Osteoblast (primary cell): ENCODE measurements at regions not wholly inside any gene's neighbourhood (a gene's known extent, or its start where the extent isn't known, plus 50 kb on each side); places are given as distances from the start of the nearest gene placed in this dataset.
"Not testable (repeated sequence)": the region's sequence is repeated elsewhere in the genome, so short reads cannot be mapped to it uniquely, and the experiment has no call there.

ENCODE experiments used
- DNase-seq: peaks from one replicate; pipeline ENCODE4 v3.0.0; 2011; ENCODE audit warnings: low spot score, mixed read lengths; ENCODE audit not compliant: insufficient read length; ENCODE audit errors: missing footprints
- H2AFZ ChIP-seq: 2 replicates; pipeline ENCODE4 v1.6.0; 2011; ENCODE audit warnings: mild to moderate bottlenecking, low read length
- H3K27ac ChIP-seq: 2 replicates; pipeline ENCODE4 v1.5.1; 2011; ENCODE audit warnings: mild to moderate bottlenecking, low read depth, low read length, moderate library complexity
- H3K27me3 ChIP-seq: 2 replicates; pipeline ENCODE4 v1.6.0; 2012; ENCODE audit warnings: mild to moderate bottlenecking, control low read depth, inconsistent platforms, low read length, moderate library complexity; ENCODE audit not compliant: insufficient read depth
- H3K36me3 ChIP-seq: 2 replicates; pipeline ENCODE4 v1.5.1; 2011; ENCODE audit warnings: mild to moderate bottlenecking, low read length, control low read depth, moderate library complexity; ENCODE audit not compliant: insufficient read depth
- H3K4me1 ChIP-seq: 2 replicates; pipeline ENCODE4 v1.5.1; 2011; ENCODE audit warnings: mild to moderate bottlenecking, low read length, control low read depth, moderate library complexity; ENCODE audit not compliant: insufficient read depth
- H3K4me2 ChIP-seq: 2 replicates; pipeline ENCODE4 v1.6.0; 2011; ENCODE audit warnings: mild to moderate bottlenecking, low read length; ENCODE audit not compliant: insufficient read depth
- H3K4me3 ChIP-seq: fragments of 200-600 bp; sonication (generic); 3 replicates; pipeline ENCODE4 v1.5.1; 2012; ENCODE audit warnings: mild to moderate bottlenecking, low read length, inconsistent platforms; ENCODE audit not compliant: insufficient read depth
- H3K79me2 ChIP-seq: 2 replicates; pipeline ENCODE4 v1.6.0; 2012; ENCODE audit warnings: mild to moderate bottlenecking, low read length, control low read depth, inconsistent platforms; ENCODE audit not compliant: insufficient read depth
- H3K9me3 ChIP-seq: 2 replicates; pipeline ENCODE4 v1.5.1; 2011; ENCODE audit warnings: low read depth, low read length, control low read depth
- H4K20me1 ChIP-seq: 2 replicates; pipeline ENCODE4 v1.6.0; 2012; ENCODE audit warnings: mild to moderate bottlenecking, low read length, control low read depth; ENCODE audit not compliant: insufficient read depth
- CTCF ChIP-seq: IDR thresholded peaks from 2 replicates; pipeline ENCODE4 v1.5.1; 2011; ENCODE audit warnings: mild to moderate bottlenecking, low read depth, low read length, moderate library complexity; ENCODE audit errors: extremely low read depth

- H3K27me3 ChIP-seq: no peaks in the 10 kb centered on the region
- H3K4me2 ChIP-seq: no peak overlapping the region
- no peaks in the 10 kb centered on the region for H3K4me1 ChIP-seq
- H3K27ac ChIP-seq: no peak overlapping the region
- no peaks in the 10 kb centered on the region for H3K9me3 ChIP-seq
- H2AFZ ChIP-seq: no peak overlapping the region
- DNase-seq: no peak
- no peaks in the 10 kb centered on the region for H3K79me2 ChIP-seq
- H4K20me1 ChIP-seq: no peaks in the 10 kb centered on the region
- no peaks in the 10 kb centered on the region for H3K36me3 ChIP-seq
- H3K4me3 ChIP-seq: no peak overlapping the region
- TF ChIP-seq CTCF: no peak
Observed at GRCh38 chr14:105742531-105742848, 216.1 kb downstream of the TMEM121 start.

GRCh38 chr14:105742904-105743701 lies 216.7 kb downstream of the TMEM121 start:
- not testable (repeated sequence) for H3K4me3 ChIP-seq, H3K36me3 ChIP-seq, H3K27me3 ChIP-seq, H3K79me2 ChIP-seq, H2AFZ ChIP-seq, H3K27ac ChIP-seq, H4K20me1 ChIP-seq, DNase-seq, H3K4me1 ChIP-seq, H3K9me3 ChIP-seq, H3K4me2 ChIP-seq

GRCh38 chr14:105744213-105744787 lies 217.9 kb downstream of the TMEM121 start:
- H3K9me3 ChIP-seq, H4K20me1 ChIP-seq, H3K4me2 ChIP-seq, H3K27ac ChIP-seq, DNase-seq, H3K36me3 ChIP-seq, H3K79me2 ChIP-seq, H3K4me1 ChIP-seq, H3K27me3 ChIP-seq, H3K4me3 ChIP-seq, H2AFZ ChIP-seq: not testable (repeated sequence)

GRCh38 chr14:105745433-105746123 lies 219.2 kb downstream of the TMEM121 start:
- Histone ChIP-seq H3K4me1 (no peaks in the 10 kb centered on the region), H3K4me2 (no peak overlapping the region), H3K79me2 (no peaks in the 10 kb centered on the region), H2AFZ (no peak overlapping the region), H4K20me1 (no peaks in the 10 kb centered on the region), H3K4me3 (no peak overlapping the region), H3K9me3 (no peaks in the 10 kb centered on the region), H3K27me3 (no peaks in the 10 kb centered on the region), H3K27ac (no peak overlapping the region), H3K36me3 (no peaks in the 10 kb centered on the region)
- TF ChIP-seq CTCF: no peak
- peak; percentile 36 for DNase-seq

- Histone ChIP-seq H3K9me3 (no peaks in the 10 kb centered on the region), H2AFZ (no peak overlapping the region), H4K20me1 (no peaks in the 10 kb centered on the region), H3K27ac (no peak overlapping the region), H3K4me1 (no peaks in the 10 kb centered on the region), H3K4me2 (no peak overlapping the region), H3K4me3 (no peak overlapping the region), H3K36me3 (no peaks in the 10 kb centered on the region), H3K79me2 (no peaks in the 10 kb centered on the region), H3K27me3 (no peaks in the 10 kb centered on the region)
- no peak for DNase-seq
- TF ChIP-seq CTCF: no peak
Observed at GRCh38 chr14:105746124-105746514, 219.7 kb downstream of the TMEM121 start.

GRCh38 chr14:105746800-105747502 lies 220.6 kb downstream of the TMEM121 start:
- not testable (repeated sequence) for H3K27ac ChIP-seq, H3K4me1 ChIP-seq, H3K36me3 ChIP-seq, H2AFZ ChIP-seq, H3K9me3 ChIP-seq, H4K20me1 ChIP-seq, H3K4me2 ChIP-seq, H3K4me3 ChIP-seq, H3K79me2 ChIP-seq, H3K27me3 ChIP-seq
- peak; percentile 38 for DNase-seq
